Thyroid gland (tissue), 4 donors: ENCODE measurements at regions not wholly inside any gene's neighbourhood (a gene's known extent, or its start where the extent isn't known, plus 50 kb on each side); places are given as distances from the start of the nearest gene placed in this dataset.

Source experiments
- DNase-seq, 2 donors: peaks; one replicate each; pipeline ENCODE4 v3.0.0-alpha.2; 2019
- H3K27ac ChIP-seq, 3 donors: fragments of 200-600 bp; sonication (generic); 1 replicate in 2 of 3; 2 replicates in 1 of 3; pipeline ENCODE4 v1.5.1; 2016 to 2019; ENCODE audit warnings: mild to moderate bottlenecking in 1 of 3, moderate library complexity in 1 of 3
- H3K27me3 ChIP-seq: fragments of 200-600 bp; sonication (generic); one replicate; pipeline ENCODE4 v1.5.1; 2019
- H3K36me3 ChIP-seq, 2 donors: fragments of 200-600 bp; sonication (generic); one replicate each; pipeline ENCODE4 v1.5.1; 2016 to 2019
- H3K4me1 ChIP-seq, 2 donors: fragments of 200-600 bp; sonication (generic); one replicate each; pipeline ENCODE4 v1.5.1; 2017 to 2019
- H3K4me3 ChIP-seq, 3 donors: fragments of 200-600 bp; sonication (generic); replicated peaks in 1 of 3; 1 replicate in 2 of 3; 2 replicates in 1 of 3; pipeline ENCODE4 v1.5.1; 2016; ENCODE audit warnings: mild to moderate bottlenecking in 1 of 3
- H3K9me3 ChIP-seq: fragments of 200-600 bp; sonication (generic); one replicate; pipeline ENCODE4 v1.5.1; 2017
- CTCF ChIP-seq, 6 experiments: fragments of 200-600 bp in 3 of 6; fragments of 450-650 bp in 3 of 6; sonication (generic) in 3 of 6; IDR thresholded peaks; one replicate each; pipeline ENCODE4 v1.5.1; 2016 to 2019; ENCODE audit warnings: antibody characterized with exemption in 6 of 6, mild to moderate bottlenecking in 2 of 6, inconsistent platforms in 1 of 6, moderate library complexity in 1 of 6
- POLR2A ChIP-seq, 2 donors: fragments of 450-650 bp; IDR thresholded peaks; one replicate each; pipeline ENCODE4 v1.6.1; 2017; ENCODE audit warnings: antibody characterized with exemption in 2 of 2, mild to moderate bottlenecking in 2 of 2, moderate library complexity in 1 of 2
- WGBS, 2 donors: methylation state at CpG; one replicate each; pipeline ENCODE4 v1.1.5; 2017; 5-methylcytosine and 5-hydroxymethylcytosine counted together
- intact Hi-C: fragments of 100-400 bp; cut with DNase I; formaldehyde crosslinking; loops from one replicate; pipeline ENCODE4 v1.15.1; 2023

- TF ChIP-seq CTCF (IDR thresholded peaks at IDR 0.05) (no peak), POLR2A (IDR thresholded peaks at IDR 0.05) (no peak)
- Histone ChIP-seq H3K27ac (no peak overlapping the region), H3K36me3 (no peaks in the 10 kb centered on the region), H3K27me3 (no peaks in the 10 kb centered on the region), H3K4me3 (no peak overlapping the region), H3K4me1 (no peaks in the 10 kb centered on the region), H3K9me3 (no peaks in the 10 kb centered on the region)
- no peak for DNase-seq
- intact Hi-C loops = no loop called here
- WGBS, 2 donors = 61% methylated on average over 6 of the region's 6 CpGs
Measured at GRCh38 chr9:33638391-33638915, 114.4 kb downstream of the ANKRD18B start.

GRCh38 chr9:33645706-33646105 lies 121.7 kb downstream of the ANKRD18B start:
- Histone ChIP-seq H3K27me3 (no peaks in the 10 kb centered on the region), H3K4me1 (no peaks in the 10 kb centered on the region), H3K36me3 (no peaks in the 10 kb centered on the region), H3K27ac (no peak overlapping the region), H3K4me3 (no peak overlapping the region), H3K9me3 (no peaks in the 10 kb centered on the region)
- DNase-seq = no peak
- no peak for TF ChIP-seq CTCF (IDR thresholded peaks at IDR 0.05)
- TF ChIP-seq POLR2A (IDR thresholded peaks at IDR 0.05) = no peak
- intact Hi-C loops = loop anchor here (10.0 kb wide), 1 partner anchor 59 kb away; no protein-coding TSS in a partner anchor

GRCh38 chr9:33649463-33649862 lies 125.4 kb downstream of the ANKRD18B start:
- Histone ChIP-seq H3K36me3 (no peaks in the 10 kb centered on the region), H3K4me3 (no peak overlapping the region), H3K27ac (no peak overlapping the region), H3K9me3 (no peaks in the 10 kb centered on the region), H3K27me3 (no peaks in the 10 kb centered on the region), H3K4me1 (no peaks in the 10 kb centered on the region)
- no peak for DNase-seq
- intact Hi-C loops = loop anchor here (10.0 kb wide), 1 partner anchor 55 kb away; no protein-coding TSS in a partner anchor
- TF ChIP-seq POLR2A (IDR thresholded peaks at IDR 0.05) = no peak
- TF ChIP-seq CTCF (IDR thresholded peaks at IDR 0.05) = no peak

- WGBS, 2 donors = 45 to 50% methylated on average over 3 of the region's 3 CpGs
- Histone ChIP-seq H3K36me3 (no peaks in the 10 kb centered on the region), H3K27ac (no peak overlapping the region), H3K9me3 (no peaks in the 10 kb centered on the region), H3K4me1 (no peaks in the 10 kb centered on the region), H3K27me3 (no peaks in the 10 kb centered on the region), H3K4me3 (no peak overlapping the region)
- TF ChIP-seq POLR2A (IDR thresholded peaks at IDR 0.05) (no peak), CTCF (IDR thresholded peaks at IDR 0.05) (no peak)
- intact Hi-C loops = no loop called here
- DNase-seq = no peak
Measured at GRCh38 chr9:33651125-33651524, 127.1 kb downstream of the ANKRD18B start.

GRCh38 chr9:33659921-33660320 lies 135.4 kb upstream of the PRSS3 start:
- Histone ChIP-seq H3K27ac (no peak overlapping the region), H3K4me1 (no peaks in the 10 kb centered on the region), H3K36me3 (no peaks in the 10 kb centered on the region), H3K4me3 (no peak overlapping the region), H3K27me3 (no peaks in the 10 kb centered on the region), H3K9me3 (no peaks in the 10 kb centered on the region)
- WGBS, 2 donors = 74 to 79% methylated on average over 1 of the region's 1 CpG
- TF ChIP-seq CTCF (IDR thresholded peaks at IDR 0.05) (no peak), POLR2A (IDR thresholded peaks at IDR 0.05) (no peak)
- DNase-seq = no peak
- intact Hi-C loops = no loop called here
